T-helper 2 cell (primary cell): ENCODE measurements at regions not wholly inside any gene's neighbourhood (a gene's known extent, or its start where the extent isn't known, plus 50 kb on each side); places are given as distances from the start of the nearest gene placed in this dataset.
"Not testable (repeated sequence)": the region's sequence is repeated elsewhere in the genome, so short reads cannot be mapped to it uniquely, and the experiment has no call there.

ENCODE experiments used
- DNase-seq, 5 experiments: peaks; one replicate each; pipeline versions ENCODE4 v3.0.0 to v3.0.0-alpha.2; 2012 to 2022

- DNase-seq, result no peak
These were observed 1062.8 kb upstream of the NOVA1 start for GRCh38 chr14:27660683-27661082.

- DNase-seq, result no peak
These were observed 1070.7 kb upstream of the NOVA1 start for GRCh38 chr14:27668531-27668930.

DNA sequence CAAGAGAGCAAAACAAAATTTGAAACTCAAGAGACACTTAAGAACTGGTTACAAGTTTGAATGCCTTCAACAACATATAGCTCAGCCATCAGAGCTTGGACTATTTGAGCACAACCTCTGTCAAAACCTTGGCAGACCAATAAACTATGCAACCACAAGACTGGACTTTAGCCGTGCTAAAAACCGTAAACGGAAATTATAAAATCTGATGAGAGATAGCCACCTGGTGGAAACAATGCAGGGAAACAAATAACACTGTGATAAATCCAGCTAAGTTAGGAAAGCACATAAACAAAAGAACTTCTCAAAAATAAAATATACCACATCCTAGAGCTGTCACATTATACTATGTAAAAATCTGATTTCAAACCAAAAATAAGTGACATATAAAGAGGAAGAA lies 1074.2 kb upstream of the NOVA1 start:
- no peak for DNase-seq

GRCh38 chr14:27672811-27673737 lies 1075.2 kb upstream of the NOVA1 start:
- not testable (repeated sequence) for DNase-seq

DNA sequence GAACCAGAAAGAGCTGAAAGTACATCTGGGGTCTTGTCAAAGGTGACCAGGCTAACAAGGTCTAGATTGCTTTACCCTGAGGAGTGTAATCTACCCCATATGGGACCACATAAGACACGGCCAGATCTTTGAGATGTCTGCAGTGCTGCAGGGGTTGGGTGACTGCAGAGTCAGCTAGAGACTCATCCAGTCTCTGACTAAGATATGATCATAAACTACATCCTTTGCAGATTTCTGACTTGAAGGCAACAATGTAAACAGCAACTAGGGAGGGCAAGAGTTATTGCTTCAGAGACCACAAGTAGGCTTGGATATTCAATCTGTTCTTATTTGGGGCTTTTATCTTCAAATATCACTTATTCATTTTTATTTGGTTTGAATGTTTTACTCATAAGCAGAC lies 1080.5 kb upstream of the FOXG1 start:
- DNase-seq, result no peak

DNA sequence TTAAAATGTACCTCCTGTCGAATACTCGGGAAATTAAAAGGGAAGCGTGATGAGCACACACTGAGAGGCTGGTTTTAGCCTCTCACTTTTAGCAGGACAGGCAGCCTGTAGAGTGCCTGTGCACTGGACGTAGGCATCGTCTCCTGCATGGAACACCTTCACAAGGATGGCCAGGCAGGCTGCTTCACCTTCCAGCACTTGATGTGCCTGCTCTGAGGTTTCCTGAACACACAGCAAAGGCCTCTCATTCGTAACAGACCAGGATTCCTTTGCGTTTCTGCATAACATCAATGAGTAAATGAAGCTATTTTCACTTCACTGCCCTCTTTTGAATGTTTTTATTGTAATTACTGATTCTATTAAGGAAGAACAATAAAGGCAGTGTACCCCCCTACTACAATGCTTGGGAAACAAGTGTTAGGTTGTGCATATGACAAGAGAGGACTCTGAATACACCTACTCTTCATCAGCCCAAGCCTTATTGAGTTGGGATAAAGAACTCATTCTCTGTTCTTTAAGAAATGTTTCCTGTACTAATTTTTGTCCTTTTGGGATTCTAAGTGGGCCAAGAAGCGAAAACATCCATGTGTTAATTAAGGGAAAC lies 1077.6 kb upstream of the FOXG1 start:
- DNase-seq, result no peak

DNA sequence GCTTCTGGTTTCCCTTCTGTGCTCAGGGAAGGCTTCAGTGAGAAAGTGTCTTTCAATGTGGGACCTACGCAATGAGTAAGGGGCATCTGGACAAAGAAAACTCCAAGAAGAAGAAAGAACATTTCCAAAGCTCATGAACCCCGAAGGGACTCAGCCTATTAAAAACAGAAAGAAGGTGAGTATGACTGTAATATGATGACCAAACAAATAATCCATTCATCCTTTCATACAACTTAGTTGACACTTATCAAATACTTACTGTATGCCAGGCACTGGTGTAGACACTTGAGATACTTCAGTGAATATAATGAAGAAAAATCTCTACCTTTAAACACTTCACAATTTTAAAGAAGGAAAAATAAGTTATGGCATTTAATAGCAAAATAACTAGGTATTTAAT lies 1054.2 kb upstream of the FOXG1 start:
- DNase-seq, result no peak

DNA sequence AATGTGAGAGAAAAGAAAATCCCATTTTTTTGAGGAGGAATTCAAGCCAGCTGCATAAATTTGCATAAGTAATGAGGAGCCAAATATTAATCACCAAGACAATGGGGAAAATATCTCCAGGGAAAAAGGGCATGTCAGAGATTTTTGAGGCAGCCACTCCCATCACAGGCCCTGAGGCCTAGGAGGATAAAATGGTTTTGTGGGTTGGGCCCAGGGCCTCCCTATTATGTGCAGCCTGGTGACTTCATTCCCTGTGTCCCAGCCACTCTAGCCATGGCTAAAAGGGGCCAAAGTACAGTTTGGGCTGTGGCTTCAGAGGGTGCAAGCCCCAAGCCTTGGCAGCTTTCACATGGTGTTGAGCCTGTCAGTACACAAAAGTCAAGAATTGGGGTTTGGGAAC lies 1051.0 kb upstream of the FOXG1 start:
- no peak for DNase-seq

GRCh38 chr14:27721760-27722159 lies 1044.8 kb upstream of the FOXG1 start:
- DNase-seq, result no peak

GRCh38 chr14:27725482-27725881 lies 1041.1 kb upstream of the FOXG1 start:
- DNase-seq, result no peak

- DNase-seq, result no peak
These were observed 1039.3 kb upstream of the FOXG1 start for GRCh38 chr14:27727251-27727770.

DNA sequence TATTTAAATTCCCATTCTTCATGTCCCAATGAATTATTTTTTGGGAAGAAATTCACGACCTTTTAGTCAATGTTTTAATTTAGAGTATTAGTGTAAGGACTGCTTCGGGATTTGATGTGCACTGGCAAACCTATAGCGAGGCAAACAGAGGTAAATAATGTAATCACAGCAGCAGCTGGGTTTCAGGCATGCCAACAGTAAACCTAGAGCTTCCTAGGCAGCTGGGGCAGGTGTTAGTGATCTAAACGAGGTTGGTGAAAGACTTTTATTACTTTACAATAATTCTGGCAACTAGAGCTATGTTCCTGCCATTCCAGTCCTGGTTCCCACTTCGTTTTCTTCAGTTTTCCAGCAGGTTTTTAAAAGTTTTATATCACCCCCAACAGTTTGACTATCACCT lies 1036.4 kb upstream of the FOXG1 start:
- no peak for DNase-seq

- DNase-seq, result no peak
These were observed 1026.9 kb upstream of the FOXG1 start for GRCh38 chr14:27739657-27740156.

GRCh38 chr14:27750114-27750513 lies 1016.5 kb upstream of the FOXG1 start:
- no peak for DNase-seq

GRCh38 chr14:27757642-27758041 lies 1008.9 kb upstream of the FOXG1 start:
- not testable (repeated sequence) for DNase-seq

- not testable (repeated sequence) for DNase-seq
These were observed 1006.2 kb upstream of the FOXG1 start for GRCh38 chr14:27760367-27760766.

- DNase-seq, result not testable (repeated sequence)
These were observed 967.2 kb upstream of the FOXG1 start for GRCh38 chr14:27799066-27800028.

DNA sequence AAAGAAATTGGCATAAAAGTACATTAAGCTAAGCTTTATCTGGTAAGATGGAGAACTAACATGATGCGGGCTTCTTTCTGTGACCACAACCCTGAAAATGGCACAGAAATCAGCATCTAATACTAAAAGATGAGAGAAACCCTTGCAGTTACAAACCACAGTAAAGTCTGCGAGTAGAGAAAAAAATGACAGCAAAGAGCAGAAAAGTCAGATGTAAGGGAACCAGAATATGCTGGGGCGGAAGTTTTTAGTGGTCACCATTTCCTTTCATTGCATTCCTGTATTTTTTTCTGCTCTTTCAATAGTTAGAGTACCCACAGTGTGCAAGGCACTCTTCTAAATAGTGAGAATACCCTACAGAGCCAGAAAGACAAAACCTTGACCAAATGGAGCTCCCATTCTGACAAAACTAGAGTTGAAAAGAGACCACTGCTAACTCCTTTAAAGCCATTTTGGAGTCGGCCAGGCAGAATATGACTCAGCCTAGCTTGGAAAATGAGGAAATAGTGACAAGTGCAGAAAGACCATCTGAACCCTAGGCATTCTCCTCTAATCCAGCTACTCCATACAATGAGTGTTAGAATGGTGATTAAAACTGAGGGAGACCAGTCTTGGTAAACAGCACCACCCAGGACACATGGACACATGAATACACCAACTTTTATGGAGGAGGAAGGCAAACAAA lies 948.7 kb upstream of the FOXG1 start:
- not testable (repeated sequence) for DNase-seq

GRCh38 chr14:27826149-27826548 lies 940.4 kb upstream of the FOXG1 start:
- DNase-seq, result not testable (repeated sequence)

DNA sequence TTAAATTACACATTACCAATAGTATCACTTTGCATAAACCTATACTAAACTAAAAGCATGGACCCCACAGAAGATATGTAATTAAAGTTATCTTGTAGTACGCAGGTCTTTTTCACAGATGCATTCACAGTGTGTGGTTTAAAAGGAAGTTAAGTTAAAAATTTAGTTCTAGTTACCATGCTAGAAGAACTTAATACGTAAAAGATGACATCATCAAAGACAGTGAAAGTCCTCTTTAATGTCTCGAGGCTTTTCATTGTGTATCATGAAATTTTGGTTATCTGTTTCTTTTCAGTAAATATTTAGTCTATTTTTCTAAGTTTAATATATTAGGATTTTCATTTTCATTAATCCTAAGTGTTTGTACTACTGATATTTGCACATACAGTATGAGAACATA lies 934.6 kb upstream of the FOXG1 start:
- not testable (repeated sequence) for DNase-seq

- DNase-seq, result not testable (repeated sequence)
These were observed 933.6 kb upstream of the FOXG1 start for GRCh38 chr14:27833001-27833400.

DNA sequence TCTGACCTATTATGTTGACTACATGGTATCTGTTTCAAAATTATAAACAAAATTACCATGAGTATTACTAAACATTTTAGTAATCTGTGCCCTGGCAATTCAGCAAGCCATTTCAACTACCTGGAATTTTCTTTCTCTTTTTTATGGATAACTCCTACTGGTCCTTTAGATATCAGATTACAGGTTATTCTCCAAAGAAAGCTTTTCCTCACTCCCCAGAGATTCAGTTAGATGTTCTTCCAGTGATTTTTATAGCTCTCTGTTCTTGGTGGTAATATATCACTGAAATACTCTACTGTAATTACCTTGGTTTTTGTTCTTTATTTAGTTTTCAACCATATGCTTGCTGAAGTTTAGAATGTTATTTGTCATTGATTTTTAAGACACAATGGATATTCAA lies 930.2 kb upstream of the FOXG1 start:
- DNase-seq, result no peak
